HCT116 (cell line): ENCODE measurements at regions not wholly inside any gene's neighbourhood (a gene's known extent, or its start where the extent isn't known, plus 50 kb on each side); places are given as distances from the start of the nearest gene placed in this dataset.
"Not testable (repeated sequence)": the region's sequence is repeated elsewhere in the genome, so short reads cannot be mapped to it uniquely, and the experiment has no call there.

Experiments used
- ATAC-seq: fragments of 200-7000 bp; cut with Tn5 transposase; 2 replicates; pipeline ENCODE4 v1.9.1; 2020; ENCODE audit warnings: mild to moderate bottlenecking, moderate library complexity
- BruUV-seq: library from RNA; stranded (reverse); fragments of 400-500 nt; replicated peaks from 2 replicates; lab custom pipeline; 2021; lab: Mats Ljungman, UMichigan
- CTCF ChIA-PET: fragments of 300-600 bp; sonication (Branson Sonifier 250); formaldehyde crosslinking; loops from one replicate; lab custom pipeline; 2021; ENCODE audit warnings: antibody characterized with exemption; lab: Charles Lee
- POLR2A ChIA-PET: fragments of 300-600, 350-600 bp; sonication (Branson Sonifier 250); formaldehyde crosslinking; loops from one replicate; lab custom pipeline; 2021; ENCODE audit warnings: antibody characterized with exemption; lab: Charles Lee
- RAD21 ChIA-PET, 2 experiments: fragments of 300-600 bp; sonication (Branson Sonifier 250); formaldehyde crosslinking; loops; one replicate each; lab custom pipeline; 2023; ENCODE audit warnings: low total read pairs in 2 of 2; ENCODE audit not compliant: uncharacterized antibody in 2 of 2, unreplicated experiment in 2 of 2, low non-redundant PET in 1 of 2; lab: Charles Lee
- DNase-seq: peaks from one replicate; pipeline ENCODE4 v3.0.0-alpha.2; 2010; ENCODE audit warnings: low read depth, low spot score
- H2AFZ ChIP-seq: fragments of 200-600 bp; shearing (Covaris generic), sonication (generic); 2 replicates; pipeline ENCODE4 v1.6.1; 2017; ENCODE audit warnings: low read depth, mixed run types, mixed read lengths, antibody characterized with exemption, low read length; ENCODE audit not compliant: poor library complexity, severe bottlenecking
- H3K27ac ChIP-seq: 2 replicates; pipeline ENCODE4 v1.5.1; 2012; ENCODE audit warnings: low read depth, low read length
- H3K27me3 ChIP-seq: fragments of 200-600 bp; sonication (generic); 2 replicates; pipeline ENCODE4 v1.6.1; 2016; ENCODE audit warnings: mixed run types, low read length, mixed read lengths; ENCODE audit not compliant: insufficient read depth
- H3K36me3 ChIP-seq, 2 experiments: fragments of 200-500 bp in 1 of 2; fragments of 200-600 bp in 1 of 2; sonication (Bioruptor generic) in 1 of 2; sonication (generic) in 1 of 2; 2 replicates each; pipeline versions ENCODE4 v1.5.1 to v1.6.1; 2014 to 2016; ENCODE audit warnings: low read length in 2 of 2, inconsistent platforms in 1 of 2, mixed read lengths in 1 of 2, mixed run types in 1 of 2; ENCODE audit not compliant: insufficient read depth in 2 of 2, control insufficient read depth in 1 of 2
- H3K4me1 ChIP-seq, 2 experiments: fragments of 200-600 bp in 1 of 2; sonication (generic) in 1 of 2; 2 replicates each; pipeline versions ENCODE4 v1.5.1 to v1.6.1; 2012 to 2017; ENCODE audit warnings: low read length in 2 of 2, inconsistent platforms in 1 of 2, mild to moderate bottlenecking in 1 of 2, mixed read lengths in 1 of 2, mixed run types in 1 of 2, moderate library complexity in 1 of 2; ENCODE audit not compliant: insufficient read depth in 2 of 2, control insufficient read depth in 1 of 2
- H3K4me2 ChIP-seq: fragments of 200-600 bp; sonication (generic); 2 replicates; pipeline ENCODE4 v1.6.1; 2017; ENCODE audit warnings: mixed run types, low read length, mixed read lengths
- H3K4me3 ChIP-seq, 2 experiments: fragments of 200-600 bp in 1 of 2; sonication (generic) in 1 of 2; replicated peaks in 1 of 2; 2 replicates each; pipeline ENCODE4 v1.5.1; 2011 to 2016; ENCODE audit warnings: low read length in 2 of 2, control low read depth in 1 of 2, low read depth in 1 of 2, mild to moderate bottlenecking in 1 of 2, mixed read lengths in 1 of 2, mixed run types in 1 of 2
- H3K79me2 ChIP-seq: fragments of 200-600 bp; sonication (generic); 2 replicates; pipeline ENCODE4 v1.6.1; 2017; ENCODE audit warnings: mild to moderate bottlenecking, mixed run types, low read length, moderate library complexity, mixed read lengths; ENCODE audit not compliant: insufficient read depth
- H3K9ac ChIP-seq: fragments of 200-600 bp; sonication (generic); 2 replicates; pipeline ENCODE4 v1.6.1; 2016; ENCODE audit warnings: low read length, mixed read lengths
- H3K9me2 ChIP-seq: fragments of 200-600 bp; sonication (generic), shearing (Covaris generic); 2 replicates; pipeline ENCODE4 v1.6.1; 2017; ENCODE audit warnings: mixed run types, mild to moderate bottlenecking, moderate library complexity; ENCODE audit not compliant: insufficient read depth
- H3K9me3 ChIP-seq, 2 experiments: fragments of 200-500 bp in 1 of 2; fragments of 200-600 bp in 1 of 2; sonication (Bioruptor generic) in 1 of 2; sonication (generic) in 1 of 2; 2 replicates each; pipeline ENCODE4 v1.6.1; 2014 to 2017; ENCODE audit warnings: low read length in 2 of 2, mixed read lengths in 2 of 2, inconsistent platforms in 1 of 2, low read depth in 1 of 2, mild to moderate bottlenecking in 1 of 2, mixed run types in 1 of 2, moderate library complexity in 1 of 2; ENCODE audit not compliant: control insufficient read depth in 1 of 2, insufficient read depth in 1 of 2
- H4K20me1 ChIP-seq: fragments of 200-600 bp; sonication (generic), shearing (Covaris generic); 2 replicates; pipeline ENCODE4 v1.6.1; 2017; ENCODE audit warnings: mixed run types, mild to moderate bottlenecking, moderate library complexity; ENCODE audit not compliant: insufficient read depth
- CBX3 ChIP-seq: IDR thresholded peaks from 2 replicates; pipeline ENCODE4 v1.6.1; 2012; ENCODE audit warnings: low read depth
- CEBPB ChIP-seq: IDR thresholded peaks from 2 replicates; pipeline ENCODE4 v1.6.1; 2012; ENCODE audit warnings: low read depth
- CTCF ChIP-seq, 3 experiments: fragments of 200-600 bp in 1 of 3; sonication (generic) in 1 of 3; IDR thresholded peaks in 2 of 3; conservative IDR thresholded peaks in 1 of 3; 2 replicates each; pipeline ENCODE4 v1.5.1; 2012 to 2017; ENCODE audit warnings: low read depth in 2 of 3, low read length in 2 of 3, antibody characterized with exemption in 1 of 3, borderline replicate concordance in 1 of 3, control low read depth in 1 of 3, mild to moderate bottlenecking in 1 of 3, mixed read lengths in 1 of 3, mixed run types in 1 of 3, moderate library complexity in 1 of 3; ENCODE audit not compliant: insufficient read depth in 1 of 3
- ELF1 ChIP-seq: IDR thresholded peaks from 2 replicates; pipeline ENCODE4 v1.6.1; 2012; ENCODE audit warnings: low read depth, borderline replicate concordance
- EZH2 ChIP-seq: fragments of 200-600 bp; sonication (generic); IDR thresholded peaks from 2 replicates; pipeline ENCODE4 v1.6.1; 2017; ENCODE audit warnings: antibody characterized with exemption, mixed run types
- FOSL1 ChIP-seq: IDR thresholded peaks from 2 replicates; pipeline ENCODE4 v1.6.1; 2012; ENCODE audit warnings: low read depth
- JUND ChIP-seq: IDR thresholded peaks from 2 replicates; pipeline ENCODE4 v1.6.1; 2012
- MAX ChIP-seq: IDR thresholded peaks from 2 replicates; pipeline ENCODE4 v1.6.1; 2012
- POLR2AphosphoS5 ChIP-seq: IDR thresholded peaks from 2 replicates; pipeline ENCODE4 v1.6.1; 2011; ENCODE audit warnings: mild to moderate bottlenecking, low read depth, low read length, moderate library complexity
- RAD21 ChIP-seq: IDR thresholded peaks from 2 replicates; pipeline ENCODE4 v1.6.1; 2012; ENCODE audit warnings: low read depth, mild to moderate bottlenecking
- REST ChIP-seq: IDR thresholded peaks from 2 replicates; pipeline ENCODE4 v1.6.1; 2012; ENCODE audit warnings: low read depth
- SIN3A ChIP-seq: IDR thresholded peaks from 2 replicates; pipeline ENCODE4 v1.6.1; 2012; ENCODE audit warnings: low read depth
- SP1 ChIP-seq: IDR thresholded peaks from 2 replicates; pipeline ENCODE4 v1.6.1; 2012; ENCODE audit warnings: low read depth
- SRF ChIP-seq: IDR thresholded peaks from 2 replicates; pipeline ENCODE4 v1.6.1; 2012; ENCODE audit warnings: low read depth
- TCF7L2 ChIP-seq: IDR thresholded peaks from 2 replicates; pipeline ENCODE4 v1.7.0; 2011; ENCODE audit warnings: borderline replicate concordance, inconsistent platforms; ENCODE audit not compliant: insufficient read depth, insufficient read length; ENCODE audit errors: extremely low read depth
- ZBTB33 ChIP-seq: IDR thresholded peaks from 2 replicates; pipeline ENCODE4 v1.6.1; 2011; ENCODE audit warnings: mild to moderate bottlenecking, low read length, moderate library complexity; ENCODE audit not compliant: insufficient replicate concordance; ENCODE audit errors: extremely low read depth
- ZFX ChIP-seq: fragments of 450-650 bp; IDR thresholded peaks from 2 replicates; pipeline ENCODE4 v1.6.1; 2017
- intact Hi-C: fragments of 100-400 bp; cut with micrococcal nuclease; formaldehyde crosslinking; loops from 2 replicates; pipeline ENCODE4 v1.10.0; 2022

DNA sequence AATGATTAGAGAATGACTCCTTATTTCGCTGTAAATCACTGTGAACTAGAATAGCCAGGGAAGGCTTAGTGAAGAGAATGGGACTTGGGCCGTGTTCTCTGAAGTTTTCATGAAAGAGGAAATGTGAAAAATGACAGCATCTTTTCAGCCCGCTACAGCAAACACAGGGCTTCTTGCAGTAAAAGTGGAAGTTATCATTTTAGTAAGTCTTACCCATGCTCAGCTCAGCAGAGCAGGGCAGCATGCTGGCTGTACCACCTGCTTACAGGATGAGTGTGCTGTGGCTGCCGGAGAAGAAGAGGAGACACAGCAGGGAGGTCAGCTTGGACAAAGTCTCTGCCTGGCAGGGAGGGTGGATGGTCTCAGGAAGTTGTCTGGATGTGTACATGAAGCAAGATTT is 300.7 kb upstream of the DLGAP1 start:
- POLR2A ChIA-PET, result no interaction called here
- TF ChIP-seq SIN3A (no peak), FOSL1 (no peak), CEBPB (no peak), JUND (no peak), EZH2 (no peak), MAX (no peak), ELF1 (no peak), SP1 (no peak), CTCF (IDR thresholded peaks at IDR 0.05 in 2 of 3, conservative IDR thresholded peaks at IDR 0.05 in 1 of 3; ENCODE audit: borderline replicate concordance in 1 of 3, insufficient read depth in 1 of 3, low read depth in 2 of 3, low read length in 2 of 3) (no peak), ZBTB33 (no peak), POLR2AphosphoS5 (no peak), ZFX (no peak), SRF (no peak), TCF7L2 (no peak), REST (no peak), RAD21 (no peak), CBX3 (no peak)
- TF ChIP-seq, all 23 proteins: peak for 0
- ChIA-PET CTCF (no interaction called here), RAD21 (no interaction called here)
- no peak overlapping the region for H3K27ac ChIP-seq
- no peaks in the 10 kb centered on the region for H3K27me3 ChIP-seq
- H3K36me3 ChIP-seq, result no peaks in the 10 kb centered on the region
- H3K9me3 ChIP-seq, result peaks cover 14 to 50% of the 10 kb centered on the region in 2 experiments; a peak in 3 of 4 replicates
- H3K9me2 ChIP-seq, result no peaks in the 10 kb centered on the region
- no peaks in the 10 kb centered on the region for H3K4me1 ChIP-seq
- H3K4me3 ChIP-seq, result no peak overlapping the region
- H4K20me1 ChIP-seq, result no peaks in the 10 kb centered on the region
- DNase-seq, result no peak
- BruUV-seq, result no TSS peak
- no peak overlapping the region for H3K4me2 ChIP-seq
- no peaks in the 10 kb centered on the region for H3K79me2 ChIP-seq
- no peak overlapping the region for H3K9ac ChIP-seq
- H2AFZ ChIP-seq, result no peak overlapping the region
- ATAC-seq, result no peak
- intact Hi-C loops, result no loop called here

GRCh38 chr18:4753151-4753550 is 298.0 kb upstream of the DLGAP1 start:
- H3K36me3 ChIP-seq, DNase-seq, H3K4me1 ChIP-seq, H3K4me3 ChIP-seq, H3K79me2 ChIP-seq, ATAC-seq, H3K9me2 ChIP-seq, CTCF ChIA-PET, H3K4me2 ChIP-seq, H3K27ac ChIP-seq, POLR2A ChIA-PET, H3K9ac ChIP-seq, BruUV-seq, H4K20me1 ChIP-seq, RAD21 ChIA-PET, H2AFZ ChIP-seq, intact Hi-C loops, H3K27me3 ChIP-seq: not testable (repeated sequence)
- H3K9me3 ChIP-seq, result peaks cover 10 to 36% of the 10 kb centered on the region in 2 experiments; a peak in 3 of 4 replicates
